HFF-Myc (cell line): ENCODE measurements at regions not wholly inside any gene's neighbourhood (a gene's known extent, or its start where the extent isn't known, plus 50 kb on each side); places are given as distances from the start of the nearest gene placed in this dataset.

Experiments
- DNase-seq: peaks from one replicate; pipeline ENCODE4 v3.0.0-alpha.2; 2011; ENCODE audit warnings: low read depth; ENCODE audit errors: extremely low read depth
- H3K4me3 ChIP-seq: replicated peaks from 2 replicates; pipeline ENCODE4 v1.5.1; 2011; ENCODE audit warnings: low read depth, mild to moderate bottlenecking, control low read depth, low read length
- CTCF ChIP-seq: IDR thresholded peaks from 2 replicates; pipeline ENCODE4 v1.5.1; 2012; ENCODE audit warnings: mild to moderate bottlenecking, low read depth, low read length, control low read depth; ENCODE audit errors: missing control alignments

GRCh38 chr4:79756140-79756895 is 316.7 kb downstream of the ANTXR2 start:
- no peak overlapping the region for H3K4me3 ChIP-seq
- no peak for TF ChIP-seq CTCF
- DNase-seq = no peak

GRCh38 chr4:79748835-79749234 is 324.2 kb downstream of the ANTXR2 start:
- no peak overlapping the region for H3K4me3 ChIP-seq
- TF ChIP-seq CTCF = no peak
- no peak for DNase-seq

GRCh38 chr4:79747252-79747651 is 325.8 kb downstream of the ANTXR2 start:
- no peak for DNase-seq
- no peak for TF ChIP-seq CTCF

GRCh38 chr4:79743014-79743413 is 330.0 kb downstream of the ANTXR2 start:
- no peak for TF ChIP-seq CTCF
- DNase-seq = no peak
- H3K4me3 ChIP-seq = no peak overlapping the region

More at GRCh38 chr4:79747252-79747651, 325.8 kb downstream of the ANTXR2 start:
- no peak overlapping the region for H3K4me3 ChIP-seq

GRCh38 chr4:79739912-79740311 is 331.9 kb upstream of the GK2 start:
- DNase-seq = no peak
- no peak overlapping the region for H3K4me3 ChIP-seq
- TF ChIP-seq CTCF = no peak

GRCh38 chr4:79723507-79723906 is 315.5 kb upstream of the GK2 start:
- no peak for TF ChIP-seq CTCF
- DNase-seq = no peak
- H3K4me3 ChIP-seq = no peak overlapping the region

GRCh38 chr4:79700356-79700755 is 292.3 kb upstream of the GK2 start:
- no peak for DNase-seq
- no peak for TF ChIP-seq CTCF
- H3K4me3 ChIP-seq = no peak overlapping the region
